Panc1 (cell line): ENCODE measurements at regions not wholly inside any gene's neighbourhood (a gene's known extent, or its start where the extent isn't known, plus 50 kb on each side); places are given as distances from the start of the nearest gene placed in this dataset.

ENCODE experiments used
- CTCF ChIP-seq: fragments of 450-650 bp; IDR thresholded peaks from 2 replicates; pipeline ENCODE4 v1.5.1; 2017; ENCODE audit warnings: mild to moderate bottlenecking
- POLR2AphosphoS5 ChIP-seq: IDR thresholded peaks from 2 replicates; pipeline ENCODE4 v1.6.1; 2012; ENCODE audit warnings: mild to moderate bottlenecking, low read depth, low read length, moderate library complexity
- SIN3A ChIP-seq: IDR thresholded peaks from 2 replicates; pipeline ENCODE4 v1.6.1; 2012; ENCODE audit warnings: low read depth, mild to moderate bottlenecking, low read length, moderate library complexity, borderline replicate concordance; ENCODE audit not compliant: insufficient read depth
- TF ChIP-seq, protein P1 (sequence below), 2 experiments: IDR thresholded peaks; 2 replicates each; pipeline ENCODE4 v1.6.1; 2011 to 2012; ENCODE audit warnings: low read depth in 2 of 2, control low read depth in 1 of 2, low read length in 1 of 2, mild to moderate bottlenecking in 1 of 2, moderate library complexity in 1 of 2; ENCODE audit not compliant: insufficient read depth in 1 of 2

- no peak for TF ChIP-seq CTCF
- TF ChIP-seq SIN3A: no peak
- TF ChIP-seq, protein P1, sequence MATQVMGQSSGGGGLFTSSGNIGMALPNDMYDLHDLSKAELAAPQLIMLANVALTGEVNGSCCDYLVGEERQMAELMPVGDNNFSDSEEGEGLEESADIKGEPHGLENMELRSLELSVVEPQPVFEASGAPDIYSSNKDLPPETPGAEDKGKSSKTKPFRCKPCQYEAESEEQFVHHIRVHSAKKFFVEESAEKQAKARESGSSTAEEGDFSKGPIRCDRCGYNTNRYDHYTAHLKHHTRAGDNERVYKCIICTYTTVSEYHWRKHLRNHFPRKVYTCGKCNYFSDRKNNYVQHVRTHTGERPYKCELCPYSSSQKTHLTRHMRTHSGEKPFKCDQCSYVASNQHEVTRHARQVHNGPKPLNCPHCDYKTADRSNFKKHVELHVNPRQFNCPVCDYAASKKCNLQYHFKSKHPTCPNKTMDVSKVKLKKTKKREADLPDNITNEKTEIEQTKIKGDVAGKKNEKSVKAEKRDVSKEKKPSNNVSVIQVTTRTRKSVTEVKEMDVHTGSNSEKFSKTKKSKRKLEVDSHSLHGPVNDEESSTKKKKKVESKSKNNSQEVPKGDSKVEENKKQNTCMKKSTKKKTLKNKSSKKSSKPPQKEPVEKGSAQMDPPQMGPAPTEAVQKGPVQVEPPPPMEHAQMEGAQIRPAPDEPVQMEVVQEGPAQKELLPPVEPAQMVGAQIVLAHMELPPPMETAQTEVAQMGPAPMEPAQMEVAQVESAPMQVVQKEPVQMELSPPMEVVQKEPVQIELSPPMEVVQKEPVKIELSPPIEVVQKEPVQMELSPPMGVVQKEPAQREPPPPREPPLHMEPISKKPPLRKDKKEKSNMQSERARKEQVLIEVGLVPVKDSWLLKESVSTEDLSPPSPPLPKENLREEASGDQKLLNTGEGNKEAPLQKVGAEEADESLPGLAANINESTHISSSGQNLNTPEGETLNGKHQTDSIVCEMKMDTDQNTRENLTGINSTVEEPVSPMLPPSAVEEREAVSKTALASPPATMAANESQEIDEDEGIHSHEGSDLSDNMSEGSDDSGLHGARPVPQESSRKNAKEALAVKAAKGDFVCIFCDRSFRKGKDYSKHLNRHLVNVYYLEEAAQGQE (IDR thresholded peaks at IDR 0.05; ENCODE audit: insufficient read depth in 1 of 2, low read depth in 2 of 2, low read length in 1 of 2): no peak
- no peak for TF ChIP-seq POLR2AphosphoS5
These were observed 937.4 kb upstream of the NRXN1 start for GRCh38 chr2:51969347-51969746.
